HG03439 (cell line): ENCODE measurements at regions not wholly inside any gene's neighbourhood (a gene's known extent, or its start where the extent isn't known, plus 50 kb on each side); places are given as distances from the start of the nearest gene placed in this dataset.

Source experiments
- ATAC-seq: cut with Tn5 transposase; IDR thresholded peaks from one replicate; pipeline ENCODE4 v1.9.1; 2021; ENCODE audit warnings: mild to moderate bottlenecking, moderate library complexity; ENCODE audit not compliant: unreplicated experiment

DNA sequence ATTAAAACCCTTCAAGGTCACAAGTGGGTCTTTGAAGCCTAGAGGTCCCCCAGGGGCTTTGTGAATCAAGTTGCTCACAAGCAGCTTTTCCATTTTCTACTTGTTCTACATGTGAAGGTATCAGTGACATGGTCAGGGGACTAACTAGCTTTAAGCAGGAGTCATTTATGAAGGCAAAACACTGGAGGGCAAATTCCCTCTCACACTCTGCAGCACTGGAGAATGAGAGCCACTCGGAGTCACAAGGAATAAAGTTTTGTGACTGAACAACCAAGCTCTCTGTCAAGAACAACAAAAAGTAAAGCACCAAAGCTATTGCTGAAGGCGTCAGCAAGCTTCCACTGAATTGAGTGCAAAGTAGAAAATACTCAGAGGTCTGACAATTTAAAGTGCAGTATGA is 609.0 kb downstream of the EDEM1 start:
- ATAC-seq, result no peak

- ATAC-seq, result no peak
These were observed 611.3 kb downstream of the EDEM1 start for GRCh38 chr3:5798809-5799208.

GRCh38 chr3:5799398-5799797 is 611.9 kb downstream of the EDEM1 start:
- no peak for ATAC-seq

DNA sequence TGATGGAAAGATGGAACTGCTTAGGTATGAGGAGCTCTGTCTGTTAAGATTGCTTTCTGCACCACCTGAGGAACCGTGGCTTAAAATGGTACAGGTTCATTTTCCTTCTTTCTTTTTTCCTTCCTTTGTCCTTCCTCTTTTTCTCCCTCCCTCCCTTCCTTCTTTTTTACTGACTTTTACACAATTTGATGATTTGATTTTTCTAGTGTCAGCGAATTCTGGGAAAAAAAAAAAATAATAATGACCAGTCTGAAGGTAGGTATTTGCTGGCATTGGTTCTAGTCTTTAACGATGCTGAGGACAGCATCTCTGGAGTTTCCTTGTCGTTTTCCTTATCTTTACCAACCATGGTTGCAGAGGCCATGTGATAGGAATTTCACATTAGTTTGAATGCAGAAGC is 613.5 kb downstream of the EDEM1 start:
- ATAC-seq, result no peak

GRCh38 chr3:5806192-5806591 is 618.7 kb downstream of the EDEM1 start:
- ATAC-seq, result no peak

GRCh38 chr3:5809586-5810246 is 622.2 kb downstream of the EDEM1 start:
- ATAC-seq, result no peak

DNA sequence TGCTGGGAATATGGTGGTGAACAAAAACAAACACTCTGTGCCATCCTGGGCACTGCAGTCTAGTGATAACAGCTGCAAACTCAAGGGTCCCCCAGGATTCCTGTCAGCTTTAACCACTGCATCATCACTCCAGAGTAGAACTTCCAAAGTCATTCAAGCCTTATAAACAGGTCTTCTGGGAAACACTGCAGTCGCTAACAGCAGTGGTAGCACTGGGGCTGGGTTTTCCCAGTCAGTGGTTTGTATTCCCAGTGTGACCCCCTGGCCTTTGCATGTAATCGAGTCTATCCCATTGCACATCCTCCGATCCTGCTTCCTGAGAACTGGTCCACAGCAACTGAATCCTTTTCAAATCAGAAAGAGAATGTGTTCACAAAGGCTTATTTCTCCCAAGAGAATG is 623.5 kb downstream of the EDEM1 start:
- no peak for ATAC-seq

GRCh38 chr3:5813521-5813920 is 626.0 kb downstream of the EDEM1 start:
- ATAC-seq, result no peak

GRCh38 chr3:5822843-5823242 is 635.3 kb downstream of the EDEM1 start:
- no peak for ATAC-seq

DNA sequence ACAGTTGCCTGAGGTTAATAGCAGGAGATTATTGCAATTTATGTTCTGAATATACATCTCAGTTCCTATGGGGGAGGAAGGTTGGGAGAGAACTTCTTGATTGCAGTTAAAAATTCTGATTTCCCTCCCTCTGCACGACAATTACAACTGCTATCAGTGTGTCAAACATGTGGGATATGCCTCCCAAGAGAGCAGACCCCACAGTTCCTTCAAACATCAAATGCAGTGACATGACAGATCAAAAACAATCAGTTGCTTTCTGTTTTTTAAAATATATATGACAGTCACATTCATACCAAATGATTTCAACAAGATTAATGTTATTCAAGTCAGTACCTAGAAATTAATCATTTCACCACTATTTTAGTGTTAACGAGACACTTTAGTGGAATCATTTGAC is 639.0 kb downstream of the EDEM1 start:
- no peak for ATAC-seq

DNA sequence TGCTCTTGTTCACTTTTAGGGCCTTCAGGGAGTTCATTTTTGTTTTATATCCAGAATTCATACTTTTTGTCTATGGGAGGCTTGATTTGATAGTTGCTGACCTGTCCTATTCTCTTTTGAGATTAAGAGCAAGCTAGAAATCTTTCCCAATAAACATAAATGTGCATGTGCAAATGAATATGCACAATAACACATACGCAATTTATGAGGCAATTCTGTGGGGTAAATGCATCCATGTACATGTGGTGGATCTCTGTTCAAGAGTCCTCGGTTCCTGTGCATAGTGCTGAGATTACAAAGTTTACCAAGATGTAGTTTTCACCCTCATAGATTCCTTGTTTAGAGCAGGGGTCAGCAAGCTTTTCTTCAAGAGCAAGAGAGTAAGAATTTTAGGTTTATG is 640.7 kb downstream of the EDEM1 start:
- no peak for ATAC-seq

DNA sequence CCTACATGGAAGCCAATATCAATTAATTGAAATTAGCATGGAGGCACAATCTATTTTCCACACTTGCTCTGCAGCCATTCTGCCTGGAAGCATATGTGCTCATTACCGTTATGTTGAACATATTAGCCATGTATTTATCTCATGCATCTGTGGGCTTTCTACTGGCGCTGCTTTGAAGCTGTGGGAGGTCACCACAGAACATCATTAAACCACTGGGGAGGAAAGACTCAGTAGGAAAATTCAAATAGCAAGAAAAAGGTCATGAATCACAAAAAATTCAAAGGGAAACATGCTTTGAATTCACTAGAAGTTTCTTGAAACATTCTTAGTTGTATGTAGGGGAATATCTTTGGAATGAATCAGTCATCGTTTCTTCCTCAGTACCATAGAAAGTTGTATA is 652.5 kb downstream of the EDEM1 start:
- ATAC-seq, result no peak

DNA sequence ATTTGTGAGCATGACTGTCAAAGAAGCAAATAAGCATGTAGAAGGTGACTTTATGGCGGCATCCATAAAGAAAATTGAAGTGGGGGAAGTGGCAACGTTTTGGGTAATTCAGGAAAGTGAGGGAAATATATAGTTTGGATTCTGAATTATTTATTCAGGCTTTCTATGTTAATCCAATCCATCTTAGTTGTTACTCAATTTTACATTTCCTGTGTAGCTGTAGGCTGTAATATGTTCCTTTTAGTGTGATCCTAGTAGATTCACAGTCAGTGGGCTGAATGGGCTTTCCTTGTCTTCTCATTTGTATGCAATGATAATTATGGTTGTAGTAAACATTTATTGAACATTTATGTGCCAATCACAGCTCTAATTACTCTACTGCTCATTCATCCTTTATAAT is 654.1 kb downstream of the EDEM1 start:
- ATAC-seq, result no peak

GRCh38 chr3:5846261-5846660 is 658.8 kb downstream of the EDEM1 start:
- ATAC-seq, result no peak

- no peak for ATAC-seq
These were observed 673.6 kb downstream of the EDEM1 start for GRCh38 chr3:5861151-5861550.

DNA sequence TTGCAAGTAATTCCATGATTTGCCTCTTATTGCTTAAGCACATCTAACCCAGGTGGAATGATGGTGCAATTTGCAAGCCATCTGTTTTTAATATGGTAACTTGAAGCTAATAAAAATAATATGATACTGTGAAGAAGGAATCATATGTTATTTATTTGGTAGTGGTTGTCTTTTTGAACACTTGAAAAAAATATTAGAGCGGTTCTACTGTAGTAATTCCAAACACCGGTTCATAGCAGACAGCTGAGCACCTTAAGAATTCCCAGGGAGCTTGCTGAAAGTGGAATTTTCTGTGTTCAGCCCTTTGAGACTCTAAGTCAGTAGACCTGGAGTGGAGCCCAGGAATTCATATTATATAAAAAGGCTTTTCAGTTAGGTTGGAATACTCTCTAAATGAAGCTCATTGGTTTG is 687.4 kb downstream of the EDEM1 start:
- no peak for ATAC-seq

GRCh38 chr3:5888851-5889250 is 701.3 kb downstream of the EDEM1 start:
- no peak for ATAC-seq

DNA sequence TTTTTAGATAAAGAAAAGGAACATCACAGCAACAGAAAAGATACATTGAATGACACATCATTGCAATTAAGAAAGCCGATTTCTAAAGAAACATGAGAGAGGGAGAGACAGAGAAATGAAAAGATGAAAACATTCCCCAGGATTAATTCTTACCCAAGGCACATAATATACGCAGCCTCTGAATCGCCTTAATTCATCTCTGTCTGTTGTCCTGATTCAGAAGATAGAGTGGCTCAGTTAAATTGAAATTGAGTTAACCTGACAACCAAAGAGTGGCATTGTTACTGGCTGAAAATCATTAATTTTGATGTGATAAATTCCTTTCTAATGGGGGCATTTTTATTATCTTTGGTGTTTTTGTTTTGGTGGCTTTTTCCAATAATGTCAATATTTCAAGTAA is 701.9 kb downstream of the EDEM1 start:
- ATAC-seq, result no peak

- no peak for ATAC-seq
These were observed 704.2 kb downstream of the EDEM1 start for GRCh38 chr3:5891711-5892110.

GRCh38 chr3:5898106-5898505 is 710.6 kb downstream of the EDEM1 start:
- no peak for ATAC-seq

DNA sequence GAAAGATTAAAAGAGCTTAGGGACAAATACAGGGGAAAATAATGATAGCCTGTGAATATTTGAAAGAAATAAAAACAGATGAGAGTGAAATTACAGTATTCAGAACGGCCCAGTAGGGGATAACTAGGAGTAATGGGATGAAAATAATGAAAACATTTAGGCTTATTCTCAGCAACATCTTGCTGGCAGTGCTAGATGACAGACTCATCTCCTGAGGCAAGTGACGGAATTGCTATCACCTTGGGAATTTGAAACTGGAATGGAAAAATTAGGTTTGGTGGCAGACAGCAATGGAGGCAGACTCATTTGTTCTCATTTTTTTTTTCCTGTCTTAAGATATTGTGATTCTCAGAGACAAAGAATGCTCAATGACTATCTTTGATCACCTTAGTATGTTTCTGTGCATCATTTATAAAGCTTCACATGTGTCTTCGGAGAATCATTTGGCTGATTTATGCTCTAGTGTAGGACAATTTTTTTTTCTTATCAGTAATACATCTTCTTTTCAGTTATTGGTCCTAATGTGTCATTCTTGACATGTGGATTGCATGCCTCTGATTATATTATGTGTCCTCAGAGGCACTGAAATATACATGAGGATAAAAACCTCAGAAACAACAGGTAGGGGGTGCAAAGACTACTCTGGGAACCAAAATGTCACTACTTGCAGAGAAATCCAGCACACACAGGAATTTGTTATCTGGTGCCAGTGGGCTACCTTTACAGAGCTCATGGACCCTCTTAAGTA is 711.7 kb downstream of the EDEM1 start:
- ATAC-seq, result no peak

- no peak for ATAC-seq
These were observed 730.4 kb downstream of the EDEM1 start for GRCh38 chr3:5917932-5918331.

GRCh38 chr3:5918626-5919025 is 731.1 kb downstream of the EDEM1 start:
- ATAC-seq, result no peak
